ENCODE measurements at regions not wholly inside any gene's neighbourhood (a gene's known extent, or its start where the extent isn't known, plus 50 kb on each side); places are given as distances from the start of the nearest gene placed in this dataset.

DNA sequence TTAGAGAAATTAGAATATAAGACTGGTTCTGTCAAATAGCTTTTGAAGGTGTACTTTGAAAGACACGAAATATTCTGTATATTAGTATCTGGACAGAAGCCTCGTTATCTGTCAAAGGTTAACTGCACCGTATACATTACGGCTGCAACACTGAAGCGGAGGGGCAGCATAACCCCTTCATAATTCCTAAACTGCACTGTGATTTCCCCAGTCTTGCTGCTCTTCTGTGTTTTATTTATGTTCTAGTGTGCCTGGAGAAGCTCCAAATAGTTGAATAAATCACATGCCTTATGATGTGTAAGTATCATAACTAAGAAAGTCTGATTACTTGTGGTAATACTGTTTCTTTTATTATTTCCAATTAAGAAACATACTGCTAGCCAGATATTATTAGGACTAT lies 285.7 kb upstream of the ROBO2 start (continued):
- TF ChIP-seq NONO (IDR thresholded peaks at IDR 0.05; ENCODE audit: low read depth in 2 of 2, low read length in 1 of 2) = no peak
- no peak for TF ChIP-seq ZBTB33 (CRISPR knock-in tag; IDR thresholded peaks at IDR 0.05)
- no peak for TF ChIP-seq SMAD4 (CRISPR knock-in tag; conservative IDR thresholded peaks at IDR 0.05)
- no peak for TF ChIP-seq TGIF2 (CRISPR knock-in tag; IDR thresholded peaks at IDR 0.05)
- TF ChIP-seq RBM25 (IDR thresholded peaks at IDR 0.05; ENCODE audit: low read depth, low read length, severe bottlenecking) = no peak
- no peak for TF ChIP-seq SMAD2 (IDR thresholded peaks at IDR 0.05; ENCODE audit: low read depth, low read length)
- no peak for TF ChIP-seq ZC3H4 (CRISPR knock-in tag; IDR thresholded peaks at IDR 0.05; ENCODE audit: borderline replicate concordance)

- Histone ChIP-seq H3K9ac (ENCODE audit: insufficient read depth in 1 of 2, low read depth in 2 of 2, low read length in 2 of 2) (no peak overlapping the region), H3K27ac (ENCODE audit: extremely low read depth, low read depth, low read length) (no peak overlapping the region), H3K36me3 (ENCODE audit: control insufficient read depth, insufficient read depth, low read length) (no peaks in the 10 kb centered on the region), H3K9me1 (ENCODE audit: control insufficient read depth, insufficient read depth, low read length) (no peaks in the 10 kb centered on the region), H4K20me1 (replicated peaks; ENCODE audit: control insufficient read depth, insufficient read depth, low read length) (no peaks in the 10 kb centered on the region), H3K9me3 (replicated peaks; ENCODE audit: control insufficient read depth, insufficient read depth, low read depth, low read length) (no peaks in the 10 kb centered on the region), H3K27me3 (ENCODE audit: control insufficient read depth in 2 of 2, insufficient read depth in 2 of 2, low read length in 2 of 2) (no peaks in the 10 kb centered on the region), H2AFZ (ENCODE audit: low read depth, low read length) (no peak overlapping the region), H3K4me2 (ENCODE audit: insufficient read depth, low read length) (no peak overlapping the region), H3K79me2 (ENCODE audit: control insufficient read depth, insufficient read depth, low read length) (no peaks in the 10 kb centered on the region), H3K4me1 (replicated peaks in 1 of 2; ENCODE audit: control insufficient read depth in 2 of 2, insufficient read depth in 2 of 2, low read length in 2 of 2) (no peaks in the 10 kb centered on the region), H3K4me3 (no peak overlapping the region)
- TF ChIP-seq ZNF280B (CRISPR knock-in tag; IDR thresholded peaks at IDR 0.05) (no peak), ZNF766 (CRISPR knock-in tag; conservative IDR thresholded peaks at IDR 0.05) (no peak)
- intact Hi-C loops (cut with micrococcal nuclease) = no loop called here
- in situ Hi-C loops (cut with MboI) = no loop called here
- ChIA-PET POLR2A (no interaction called here), CTCF (ENCODE audit: low intra/inter-chr PET ratio) (no interaction called here)
- 0% methylated on average over 8 of the region's 8 CpGs for WGBS (ENCODE audit: insufficient coverage, low coverage, missing lambda C conversion rate)
- no TSS peak for BruUV-seq (replicated peaks)
- ATAC-seq = no peak
- no peak for FAIRE-seq
- no peak for DNase-seq (ENCODE audit: extremely low read depth in 1 of 4, low spot score in 3 of 4)
These were observed 283.3 kb upstream of the ROBO2 start for GRCh38 chr3:76756577-76756976.

All from K562 (cell line).